IMR-90 (cell line): ENCODE measurements at regions not wholly inside any gene's neighbourhood (a gene's known extent, or its start where the extent isn't known, plus 50 kb on each side); places are given as distances from the start of the nearest gene placed in this dataset.

ENCODE experiments used
- ATAC-seq: fragments of 200-7000 bp; cut with Tn5 transposase; 2 replicates; pipeline ENCODE4 v1.9.1; 2020; ENCODE audit warnings: low read depth, mild to moderate bottlenecking, moderate library complexity
- BruUV-seq: library from RNA; stranded (reverse); fragments of 400-500 nt; replicated peaks from 2 replicates; lab custom pipeline; 2021; lab: Mats Ljungman, UMichigan
- CTCF ChIA-PET: fragments of 300-600 bp; formaldehyde crosslinking; extraction: SDS; loops from one replicate; lab custom pipeline; 2021; ENCODE audit warnings: antibody characterized with exemption; lab: Yijun Ruan, JAX
- POLR2A ChIA-PET: fragments of 300-600 bp; sonication (Branson Sonifier 250); formaldehyde crosslinking; loops from one replicate; lab custom pipeline; 2022; ENCODE audit warnings: antibody characterized with exemption; ENCODE audit not compliant: unreplicated experiment; lab: Charles Lee
- DNase-seq: peaks from one replicate; pipeline ENCODE4 v3.0.0; 2013
- H2AFZ ChIP-seq: replicated peaks from 2 replicates; pipeline ENCODE3; 2013; ENCODE audit warnings: low read length, mild to moderate bottlenecking; ENCODE audit not compliant: poor library complexity
- H2AK5ac ChIP-seq: 2 replicates; pipeline ENCODE4 v1.6.1; 2013; ENCODE audit warnings: low read depth, low read length, inconsistent platforms
- H2AK9ac ChIP-seq: replicated peaks from 2 replicates; pipeline ENCODE3; 2013; ENCODE audit warnings: mild to moderate bottlenecking, low read depth, low read length, moderate library complexity; ENCODE audit not compliant: poor library complexity
- H2BK120ac ChIP-seq: 2 replicates; pipeline ENCODE4 v1.6.1; 2013; ENCODE audit warnings: low read depth, low read length, inconsistent platforms
- H2BK15ac ChIP-seq: 3 replicates; pipeline ENCODE4 v1.6.1; 2013; ENCODE audit warnings: low read depth, low read length, inconsistent platforms
- H2BK20ac ChIP-seq: 2 replicates; pipeline ENCODE4 v1.6.1; 2013; ENCODE audit warnings: low read depth, mild to moderate bottlenecking, inconsistent platforms, low read length, moderate library complexity
- H2BK5ac ChIP-seq: 2 replicates; pipeline ENCODE4 v1.6.1; 2013; ENCODE audit warnings: mild to moderate bottlenecking, low read depth, low read length, inconsistent platforms; ENCODE audit not compliant: poor library complexity, severe bottlenecking
- H3K14ac ChIP-seq: replicated peaks from 2 replicates; pipeline ENCODE4 v1.6.1; 2013; ENCODE audit warnings: low read depth, low read length, inconsistent platforms
- H3K18ac ChIP-seq: 2 replicates; pipeline ENCODE4 v1.6.1; 2013; ENCODE audit warnings: low read depth, low read length, control low read depth
- H3K23ac ChIP-seq: 2 replicates; pipeline ENCODE4 v1.6.1; 2013; ENCODE audit warnings: low read depth, low read length, inconsistent platforms
- H3K27ac ChIP-seq: 2 replicates; pipeline ENCODE4 v1.5.1; 2013; ENCODE audit warnings: mild to moderate bottlenecking, control low read depth, low read length; ENCODE audit not compliant: insufficient read depth
- H3K27me3 ChIP-seq: 2 replicates; pipeline ENCODE4 v1.6.1; 2013; ENCODE audit warnings: low read length; ENCODE audit not compliant: control insufficient read depth, insufficient read depth
- H3K36me3 ChIP-seq: 2 replicates; pipeline ENCODE4 v1.6.1; 2013; ENCODE audit warnings: low read length, mixed read lengths; ENCODE audit not compliant: control insufficient read depth, insufficient read depth
- H3K4ac ChIP-seq: 2 replicates; pipeline ENCODE4 v1.6.1; 2013; ENCODE audit warnings: low read depth, low read length, inconsistent platforms
- H3K4me1 ChIP-seq: 2 replicates; pipeline ENCODE4 v1.6.1; 2013; ENCODE audit warnings: low read length, mixed read lengths; ENCODE audit not compliant: control insufficient read depth, insufficient read depth
- H3K4me2 ChIP-seq: 2 replicates; pipeline ENCODE4 v1.6.1; 2013; ENCODE audit warnings: low read depth, mild to moderate bottlenecking, control low read depth, low read length, moderate library complexity
- H3K4me3 ChIP-seq: 2 replicates; pipeline ENCODE4 v1.5.1; 2013; ENCODE audit warnings: low read depth, mild to moderate bottlenecking, control low read depth, low read length, moderate library complexity; ENCODE audit not compliant: insufficient read depth
- H3K56ac ChIP-seq: 2 replicates; pipeline ENCODE4 v1.6.1; 2013; ENCODE audit warnings: low read length, inconsistent platforms; ENCODE audit not compliant: insufficient read depth; ENCODE audit errors: extremely low read depth
- H3K79me1 ChIP-seq, 2 experiments: 2 replicates each; pipeline ENCODE4 v1.6.1; 2013; ENCODE audit warnings: low read length in 2 of 2, inconsistent platforms in 1 of 2, low read depth in 1 of 2
- H3K9ac ChIP-seq: 2 replicates; pipeline ENCODE4 v1.6.1; 2013; ENCODE audit warnings: low read depth, low read length, control low read depth
- H3K9me1 ChIP-seq: 2 replicates; pipeline ENCODE4 v1.6.1; 2013; ENCODE audit warnings: low read length, inconsistent platforms; ENCODE audit not compliant: insufficient read depth
- H3K9me3 ChIP-seq: 2 replicates; pipeline ENCODE4 v1.6.1; 2013; ENCODE audit warnings: low read length; ENCODE audit not compliant: control insufficient read depth, insufficient read depth
- H4K20me1 ChIP-seq: 2 replicates; pipeline ENCODE4 v1.6.1; 2013; ENCODE audit warnings: low read length, inconsistent platforms; ENCODE audit not compliant: insufficient read depth
- H4K5ac ChIP-seq: 2 replicates; pipeline ENCODE4 v1.6.1; 2013; ENCODE audit warnings: mild to moderate bottlenecking, low read depth, low read length, control low read depth
- H4K8ac ChIP-seq, 2 experiments: 2 replicates each; pipeline ENCODE4 v1.6.1; 2013; ENCODE audit warnings: low read depth in 2 of 2, low read length in 2 of 2, control low read depth in 1 of 2, inconsistent platforms in 1 of 2
- H4K91ac ChIP-seq: 2 replicates; pipeline ENCODE4 v1.6.1; 2013; ENCODE audit warnings: low read depth, low read length, inconsistent platforms; ENCODE audit not compliant: insufficient read depth
- BHLHE40 ChIP-seq: fragments of 150-350 bp; IDR thresholded peaks from 2 replicates; pipeline ENCODE4 v1.6.1; 2016; ENCODE audit warnings: mild to moderate bottlenecking, low read depth, low read length
- CEBPB ChIP-seq: IDR thresholded peaks from 2 replicates; pipeline ENCODE4 v1.6.1; 2012; ENCODE audit warnings: low read depth, low read length, improper control_type of control experiment
- CHD1 ChIP-seq: IDR thresholded peaks from 2 replicates; pipeline ENCODE4 v1.6.1; 2012; ENCODE audit warnings: low read depth, low read length, improper control_type of control experiment
- CTCF ChIP-seq: conservative IDR thresholded peaks from 2 replicates; pipeline ENCODE4 v1.5.1; 2012; ENCODE audit warnings: mild to moderate bottlenecking, low read depth, low read length, improper control_type of control experiment
- ELK1 ChIP-seq: fragments of 150-350 bp; IDR thresholded peaks from 2 replicates; pipeline ENCODE4 v1.6.1; 2016; ENCODE audit warnings: low read depth, mild to moderate bottlenecking, low read length, moderate library complexity, borderline replicate concordance
- FOS ChIP-seq: fragments of 150-350 bp; IDR thresholded peaks from 2 replicates; pipeline ENCODE4 v1.6.1; 2016; ENCODE audit warnings: low read depth, low read length
- MAFK ChIP-seq: IDR thresholded peaks from 2 replicates; pipeline ENCODE4 v1.6.1; 2012; ENCODE audit warnings: low read depth, low read length, improper control_type of control experiment
- MAZ ChIP-seq: IDR thresholded peaks from 2 replicates; pipeline ENCODE4 v1.6.1; 2012; ENCODE audit warnings: low read depth, mild to moderate bottlenecking, low read length, improper control_type of control experiment, moderate library complexity, borderline replicate concordance
- MXI1 ChIP-seq: IDR thresholded peaks from 2 replicates; pipeline ENCODE4 v1.6.1; 2012; ENCODE audit warnings: low read depth, mild to moderate bottlenecking, low read length, moderate library complexity, borderline replicate concordance
- NFE2L2 ChIP-seq: fragments of 150-350 bp; IDR thresholded peaks from 2 replicates; pipeline ENCODE4 v1.6.1; 2016; ENCODE audit warnings: low read depth, mild to moderate bottlenecking, low read length
- POLR2A ChIP-seq: IDR thresholded peaks from 2 replicates; pipeline ENCODE4 v1.6.1; 2012; ENCODE audit warnings: mild to moderate bottlenecking, low read depth, low read length
- RAD21 ChIP-seq: IDR thresholded peaks from 2 replicates; pipeline ENCODE4 v1.6.1; 2012; ENCODE audit warnings: low read length, improper control_type of control experiment
- RCOR1 ChIP-seq: IDR thresholded peaks from 2 replicates; pipeline ENCODE4 v1.6.1; 2012; ENCODE audit warnings: mild to moderate bottlenecking, low read length, improper control_type of control experiment; ENCODE audit not compliant: insufficient replicate concordance
- RFX5 ChIP-seq: IDR thresholded peaks from 2 replicates; pipeline ENCODE4 v1.8.0; 2012; ENCODE audit warnings: low read depth, mild to moderate bottlenecking, low read length, moderate library complexity
- SMC3 ChIP-seq: fragments of 150-350 bp; IDR thresholded peaks from 2 replicates; pipeline ENCODE4 v1.6.1; 2016; ENCODE audit warnings: low read depth, mild to moderate bottlenecking, antibody characterized with exemption, low read length, moderate library complexity
- WGBS, 2 experiments: methylation state at CpG; one replicate each; pipeline versions ENCODE4 v1.1.5 to v1.1.7; 2013; ENCODE audit warnings: missing lambda C conversion rate in 2 of 2; ENCODE audit not compliant: insufficient read length in 1 of 2; ENCODE audit errors: extremely low coverage in 2 of 2; 5-methylcytosine and 5-hydroxymethylcytosine counted together
- dilution Hi-C: fragments of 300-500 bp; cut with HindIII; formaldehyde crosslinking; loops from one replicate; pipeline ENCODE4 v1.14.3; 2018; ENCODE audit warnings: low sequenced_read_pairs; ENCODE audit not compliant: unreplicated experiment
- in situ Hi-C: fragments of 300-500 bp; cut with MboI; formaldehyde crosslinking; loops from 3 replicates; pipeline ENCODE4 v1.14.3; 2019; ENCODE audit warnings: low sequenced_read_pairs, inconsistent platforms, mixed read lengths
- intact Hi-C: fragments of 100-400 bp; cut with micrococcal nuclease; formaldehyde crosslinking; loops from 2 replicates; pipeline ENCODE4 v1.10.0; 2022
- TF ChIP-seq, protein P1 (sequence below): fragments of 150-350 bp; IDR thresholded peaks from 2 replicates; pipeline ENCODE4 v1.6.1; 2017; ENCODE audit warnings: mild to moderate bottlenecking, antibody characterized with exemption, low read length, low read depth

GRCh38 chr20:24095756-24096155 is 107.2 kb upstream of the GGTLC1 start:
- Histone ChIP-seq H2BK5ac (no peak overlapping the region), H3K4ac (no peak overlapping the region), H3K4me2 (no peak overlapping the region), H3K27me3 (no peaks in the 10 kb centered on the region), H2BK120ac (no peak overlapping the region), H3K79me1 (no peaks in the 10 kb centered on the region), H2AK9ac (no peak overlapping the region), H3K14ac (no peak overlapping the region), H2AFZ (no peak overlapping the region), H3K9ac (no peak overlapping the region), H3K4me1 (no peaks in the 10 kb centered on the region), H3K36me3 (no peaks in the 10 kb centered on the region), H4K5ac (no peak overlapping the region), H2AK5ac (no peak overlapping the region), H4K20me1 (no peaks in the 10 kb centered on the region), H3K27ac (no peak overlapping the region), H3K9me1 (no peaks in the 10 kb centered on the region), H3K4me3 (no peak overlapping the region), H4K8ac (no peak overlapping the region), H4K91ac (no peak overlapping the region), H2BK15ac (no peak overlapping the region), H3K9me3 (no peaks in the 10 kb centered on the region), H3K18ac (no peak overlapping the region), H3K56ac (no peak overlapping the region), H2BK20ac (no peak overlapping the region), H3K23ac (no peak overlapping the region)
- TF ChIP-seq MAFK: no peak
- no peak for TF ChIP-seq ELK1
- TF ChIP-seq, protein P1, sequence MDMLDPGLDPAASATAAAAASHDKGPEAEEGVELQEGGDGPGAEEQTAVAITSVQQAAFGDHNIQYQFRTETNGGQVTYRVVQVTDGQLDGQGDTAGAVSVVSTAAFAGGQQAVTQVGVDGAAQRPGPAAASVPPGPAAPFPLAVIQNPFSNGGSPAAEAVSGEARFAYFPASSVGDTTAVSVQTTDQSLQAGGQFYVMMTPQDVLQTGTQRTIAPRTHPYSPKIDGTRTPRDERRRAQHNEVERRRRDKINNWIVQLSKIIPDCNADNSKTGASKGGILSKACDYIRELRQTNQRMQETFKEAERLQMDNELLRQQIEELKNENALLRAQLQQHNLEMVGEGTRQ: no peak
- no peak for TF ChIP-seq BHLHE40
- TF ChIP-seq SMC3: no peak
- TF ChIP-seq FOS: no peak
- no peak for TF ChIP-seq MXI1
- no peak for TF ChIP-seq RFX5
- no peak for TF ChIP-seq CEBPB
- TF ChIP-seq NFE2L2: no peak
- no peak for TF ChIP-seq POLR2A
- no peak for TF ChIP-seq RAD21
- no peak for TF ChIP-seq RCOR1
- TF ChIP-seq MAZ: no peak
- TF ChIP-seq CHD1: no peak
- TF ChIP-seq CTCF: no peak
- DNase-seq (no peak), ATAC-seq (no peak)
- in situ Hi-C loops (no loop called here), intact Hi-C loops (no loop called here), dilution Hi-C loops (no loop called here)
- CTCF ChIA-PET: no interaction called here
- POLR2A ChIA-PET: no interaction called here
- WGBS, 2 experiments: 100% methylated on average over 2 of the region's 7 CpGs; no CpG with 5 or more reads in 1 of the 2 experiments
- no TSS peak for BruUV-seq
